Caco-2 (cell line): ENCODE measurements at regions not wholly inside any gene's neighbourhood (a gene's known extent, or its start where the extent isn't known, plus 50 kb on each side); places are given as distances from the start of the nearest gene placed in this dataset.

ENCODE experiments used
- BruUV-seq: library from RNA; stranded (reverse); fragments of 400-500 nt; replicated peaks from 2 replicates; lab custom pipeline; 2021; lab: Mats Ljungman, UMichigan
- CTCF ChIA-PET: fragments of 300-600 bp; sonication (Branson Sonifier 250); formaldehyde crosslinking; loops from one replicate; lab custom pipeline; 2022; ENCODE audit warnings: antibody characterized with exemption; lab: Charles Lee
- POLR2A ChIA-PET: fragments of 300-600 bp; sonication (Branson Sonifier 250); formaldehyde crosslinking; loops from one replicate; lab custom pipeline; 2022; ENCODE audit warnings: antibody characterized with exemption; lab: Charles Lee
- DNase-seq, 2 experiments: peaks; one replicate each; pipeline versions ENCODE4 v3.0.0 to v3.0.0-alpha.2; 2020 to 2022
- H3K27me3 ChIP-seq: replicated peaks from 2 replicates; pipeline ENCODE4 v1.6.0; 2011; ENCODE audit warnings: low read length; ENCODE audit not compliant: control insufficient read depth, insufficient read depth
- H3K36me3 ChIP-seq: 2 replicates; pipeline ENCODE4 v1.5.1; 2011; ENCODE audit warnings: low read length; ENCODE audit not compliant: control insufficient read depth, insufficient read depth
- H3K4me1 ChIP-seq: fragments of 250-450 bp; sonication (Bioruptor Pico); 2 replicates; pipeline ENCODE4 v1.5.1; 2020; ENCODE audit warnings: mild to moderate bottlenecking
- H3K4me3 ChIP-seq: 2 replicates; pipeline ENCODE4 v1.5.1; 2011; ENCODE audit warnings: low read depth, mild to moderate bottlenecking, control low read depth, low read length
- H3K9me3 ChIP-seq: fragments of 250-450 bp; sonication (Bioruptor Pico); 2 replicates; pipeline ENCODE4 v1.5.1; 2020; ENCODE audit warnings: mild to moderate bottlenecking, moderate library complexity
- H3K27ac Mint-ChIP-seq: one replicate; pipeline ENCODE4 v1.8.0; 2022; ENCODE audit warnings: mixed read lengths; ENCODE audit not compliant: unreplicated experiment
- H3K27me3 Mint-ChIP-seq: one replicate; pipeline ENCODE4 v1.8.0; 2022; ENCODE audit warnings: mixed read lengths; ENCODE audit not compliant: insufficient read depth, unreplicated experiment
- H3K36me3 Mint-ChIP-seq: one replicate; pipeline ENCODE4 v1.8.0; 2022; ENCODE audit warnings: mild to moderate bottlenecking, mixed read lengths; ENCODE audit not compliant: insufficient read depth, unreplicated experiment
- H3K4me1 Mint-ChIP-seq: one replicate; pipeline ENCODE4 v1.8.0; 2022; ENCODE audit warnings: low read depth, mixed read lengths; ENCODE audit not compliant: unreplicated experiment
- H3K4me3 Mint-ChIP-seq: one replicate; pipeline ENCODE4 v1.8.0; 2022; ENCODE audit warnings: mild to moderate bottlenecking, moderate library complexity, mixed read lengths; ENCODE audit not compliant: unreplicated experiment
- H3K9me3 Mint-ChIP-seq: one replicate; pipeline ENCODE4 v1.8.0; 2022; ENCODE audit warnings: mixed read lengths; ENCODE audit not compliant: unreplicated experiment
- CTCF ChIP-seq, 2 experiments: fragments of 200-600 bp in 1 of 2; IDR thresholded peaks; 1 replicate in 1 of 2; 2 replicates in 1 of 2; pipeline versions ENCODE4 v1.5.1 to v1.8.0; 2011 to 2022; ENCODE audit warnings: antibody characterized with exemption in 1 of 2, control low read depth in 1 of 2, inconsistent platforms in 1 of 2, low read depth in 1 of 2, low read length in 1 of 2, mild to moderate bottlenecking in 1 of 2, moderate library complexity in 1 of 2; ENCODE audit not compliant: insufficient read depth in 1 of 2, severe bottlenecking in 1 of 2, unreplicated experiment in 1 of 2
- intact Hi-C: fragments of 100-400 bp; cut with micrococcal nuclease; formaldehyde crosslinking; loops from one replicate; pipeline ENCODE4 v1.10.0; 2022; ENCODE audit not compliant: unreplicated experiment

GRCh38 chr20:7159903-7160302 is 392.4 kb downstream of the BMP2 start:
- H3K4me3 Mint-ChIP-seq: no peak overlapping the region
- BruUV-seq: no TSS peak

GRCh38 chr20:7161690-7162089 is 394.2 kb downstream of the BMP2 start:
- no peaks in the 10 kb centered on the region for H3K36me3 ChIP-seq
- no peak overlapping the region for H3K4me3 Mint-ChIP-seq
- H3K4me1 Mint-ChIP-seq: peaks cover 17% of the 10 kb centered on the region
- H3K4me1 ChIP-seq: 0 out of 2 replicates have a peak, but pooled peaks cover 7% of the 10 kb centered on the region
- TF ChIP-seq CTCF (IDR thresholded peaks at IDR 0.05; ENCODE audit: insufficient read depth in 1 of 2, low read depth in 1 of 2, low read length in 1 of 2, severe bottlenecking in 1 of 2, unreplicated experiment in 1 of 2): peak; percentile 58 to 80
- H3K27me3 ChIP-seq: no peaks in the 10 kb centered on the region
- ChIA-PET POLR2A (no interaction called here), CTCF (interaction anchor here (0.9 to 1.5 kb wide), 3 partner anchors 10 to 124 kb away, joined by 3 to 7 read pairs (median 5); no protein-coding TSS in a partner anchor)
- peak; percentile 48 to 53 for DNase-seq
- intact Hi-C loops: loop anchor here (1.0 to 2.0 kb wide), 3 partner anchors 23 to 125 kb away; no protein-coding TSS in a partner anchor
- no peaks in the 10 kb centered on the region for H3K9me3 ChIP-seq
- H3K27me3 Mint-ChIP-seq: no peaks in the 10 kb centered on the region
- H3K36me3 Mint-ChIP-seq: no peaks in the 10 kb centered on the region
- H3K4me3 ChIP-seq: no peak overlapping the region
- peaks cover 14% of the 10 kb centered on the region for H3K9me3 Mint-ChIP-seq
- BruUV-seq: no TSS peak
- no peak overlapping the region for H3K27ac Mint-ChIP-seq

More at GRCh38 chr20:7159903-7160302, 392.4 kb downstream of the BMP2 start:
- Histone ChIP-seq H3K9me3 (no peaks in the 10 kb centered on the region), H3K4me3 (no peak overlapping the region), H3K4me1 (0 out of 2 replicates have a peak, but pooled peaks cover 15% of the 10 kb centered on the region), H3K36me3 (no peaks in the 10 kb centered on the region), H3K27me3 (no peaks in the 10 kb centered on the region)
- Mint-ChIP-seq H3K36me3 (no peaks in the 10 kb centered on the region), H3K27ac (no peak overlapping the region), H3K4me1 (peaks cover 17% of the 10 kb centered on the region), H3K27me3 (no peaks in the 10 kb centered on the region), H3K9me3 (peaks cover 5% of the 10 kb centered on the region)
- ChIA-PET CTCF (no interaction called here), POLR2A (no interaction called here)
- intact Hi-C loops: loop anchor here (2.0 kb wide), 2 partner anchors 21 to 45 kb away; no protein-coding TSS in a partner anchor
- TF ChIP-seq CTCF (IDR thresholded peaks at IDR 0.05; ENCODE audit: insufficient read depth in 1 of 2, low read depth in 1 of 2, low read length in 1 of 2, severe bottlenecking in 1 of 2, unreplicated experiment in 1 of 2): no peak
- DNase-seq: no peak

GRCh38 chr20:7171911-7172310 is 404.4 kb downstream of the BMP2 start:
- peaks cover 6% of the 10 kb centered on the region for H3K4me1 Mint-ChIP-seq
- Histone ChIP-seq H3K4me1 (no peaks in the 10 kb centered on the region), H3K9me3 (peaks cover 9% of the 10 kb centered on the region; the same call in 1 of the 2 replicates), H3K4me3 (no peak overlapping the region), H3K36me3 (no peaks in the 10 kb centered on the region), H3K27me3 (no peaks in the 10 kb centered on the region)
- H3K4me3 Mint-ChIP-seq: no peak overlapping the region
- no peaks in the 10 kb centered on the region for H3K27me3 Mint-ChIP-seq
- CTCF ChIA-PET: no interaction called here
- no peaks in the 10 kb centered on the region for H3K36me3 Mint-ChIP-seq
- TF ChIP-seq CTCF (IDR thresholded peaks at IDR 0.05; ENCODE audit: insufficient read depth in 1 of 2, low read depth in 1 of 2, low read length in 1 of 2, severe bottlenecking in 1 of 2, unreplicated experiment in 1 of 2): no peak
- no peak overlapping the region for H3K27ac Mint-ChIP-seq
- POLR2A ChIA-PET: no interaction called here
- H3K9me3 Mint-ChIP-seq: no peaks in the 10 kb centered on the region
- DNase-seq: peak in 1 of 2 experiments; percentile 9
- BruUV-seq: no TSS peak
- intact Hi-C loops: loop anchor here (5.0 kb wide), 1 partner anchor 100 kb away; no protein-coding TSS in a partner anchor
